ENCODE measurements at regions not wholly inside any gene's neighbourhood (a gene's known extent, or its start where the extent isn't known, plus 50 kb on each side); places are given as distances from the start of the nearest gene placed in this dataset.

DNA sequence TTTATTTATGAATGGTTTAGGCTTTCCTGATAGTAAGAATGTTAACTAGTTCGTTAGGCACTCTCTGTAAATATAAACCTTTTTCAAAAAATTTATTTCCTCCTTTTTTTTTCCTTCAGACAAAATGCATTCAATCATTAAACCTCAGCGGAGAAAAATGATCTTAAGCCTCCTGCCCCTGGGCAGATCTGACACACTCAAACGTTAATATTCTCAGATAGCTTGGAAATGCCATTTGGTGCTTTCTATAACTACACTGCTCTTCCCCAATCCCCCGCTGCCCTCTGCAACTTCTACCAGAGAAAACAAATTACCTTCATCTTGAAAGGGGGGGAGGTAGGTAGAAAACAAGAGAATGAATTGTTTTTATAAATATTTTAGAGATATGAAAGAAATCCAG lies 521.2 kb downstream of the MED13L start:
- DNase-seq = peak; percentile 12

DNA sequence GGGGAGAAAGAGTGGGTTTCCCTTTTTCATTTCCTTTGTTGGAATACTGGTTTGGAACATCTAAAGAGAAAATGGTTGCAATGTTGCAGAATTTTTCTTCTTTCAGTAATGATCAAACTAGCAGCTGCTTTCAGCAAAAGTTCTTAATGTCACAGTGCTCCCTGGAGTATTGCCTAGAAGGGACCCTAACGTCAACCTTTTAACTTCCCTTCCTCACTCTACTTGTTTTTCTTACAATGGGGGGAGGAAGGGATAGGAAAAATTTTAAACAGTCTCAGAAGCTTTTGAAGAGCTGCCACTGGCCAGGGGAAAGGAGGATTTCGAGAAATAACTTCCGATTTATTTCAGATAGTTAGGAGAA lies 521.8 kb downstream of the MED13L start:
- DNase-seq = no peak

DNA sequence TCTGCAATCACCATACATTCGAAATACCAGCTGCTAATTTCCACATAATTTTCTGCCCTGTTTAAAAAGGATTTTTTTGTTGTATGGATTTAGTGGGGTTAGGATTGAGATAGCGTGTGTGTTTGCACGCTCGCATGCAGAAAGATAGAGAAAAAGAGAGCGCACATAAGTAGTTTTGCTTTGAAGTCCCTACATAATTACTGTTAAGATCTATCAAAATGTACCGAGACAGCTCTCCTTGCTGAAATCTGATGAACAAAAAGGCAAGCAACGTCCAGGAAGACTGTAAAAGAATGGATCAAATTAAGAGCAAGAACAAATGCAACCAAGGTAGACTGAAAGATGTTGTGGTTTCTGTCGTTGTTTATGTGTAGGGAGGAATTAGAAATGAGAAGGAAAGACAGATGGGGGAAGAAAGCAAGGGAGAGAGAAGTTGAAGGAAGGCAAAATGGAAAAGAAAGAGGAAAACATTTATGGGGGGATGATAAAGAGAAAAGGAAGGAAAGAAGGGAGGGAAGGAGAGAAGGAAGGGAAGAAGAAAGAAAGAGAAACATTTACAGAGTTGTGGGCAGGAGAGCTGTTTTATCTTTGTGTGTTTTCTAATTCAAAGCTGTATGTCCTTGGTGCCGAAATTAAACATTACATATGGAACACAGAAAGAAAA lies 522.3 kb downstream of the MED13L start:
- no peak for DNase-seq

DNA sequence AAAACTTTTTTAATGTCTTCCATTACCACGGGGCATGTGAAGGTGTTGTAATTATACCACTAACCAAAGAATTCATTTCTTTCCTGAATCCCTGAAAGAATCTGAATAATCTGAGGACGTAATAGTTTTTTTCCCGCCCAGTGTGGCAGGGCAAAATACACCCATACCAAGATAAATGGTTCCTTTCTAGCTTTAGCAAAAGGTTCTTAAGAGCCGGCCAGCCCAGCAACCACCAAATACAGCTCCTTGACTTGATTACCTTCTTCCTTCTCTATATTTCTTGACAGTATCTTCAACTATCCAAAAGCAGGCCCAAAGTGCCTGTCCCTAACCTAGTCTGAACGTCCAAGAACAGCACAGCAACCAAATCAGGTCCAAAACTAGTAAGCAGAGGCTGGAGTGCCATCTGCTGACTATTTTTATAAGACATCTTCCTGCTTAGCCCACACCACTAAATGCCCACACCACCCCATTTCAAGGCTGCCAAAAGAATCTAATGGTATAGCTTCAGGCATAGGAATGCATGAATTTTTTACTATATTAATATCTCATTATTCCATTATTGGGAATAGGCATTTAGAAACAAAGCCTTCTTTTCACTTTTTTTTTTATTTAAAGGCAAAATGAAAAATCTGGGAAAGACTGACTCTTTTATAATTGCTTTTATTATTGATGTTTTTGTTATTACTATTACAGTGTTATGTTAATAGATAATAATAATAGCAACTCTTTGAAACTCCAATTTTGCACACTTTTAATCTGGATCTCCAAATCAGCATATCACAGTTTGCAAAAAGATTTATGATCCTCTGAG lies 524.4 kb downstream of the MED13L start:
- peak; percentile 78 for DNase-seq

DNA sequence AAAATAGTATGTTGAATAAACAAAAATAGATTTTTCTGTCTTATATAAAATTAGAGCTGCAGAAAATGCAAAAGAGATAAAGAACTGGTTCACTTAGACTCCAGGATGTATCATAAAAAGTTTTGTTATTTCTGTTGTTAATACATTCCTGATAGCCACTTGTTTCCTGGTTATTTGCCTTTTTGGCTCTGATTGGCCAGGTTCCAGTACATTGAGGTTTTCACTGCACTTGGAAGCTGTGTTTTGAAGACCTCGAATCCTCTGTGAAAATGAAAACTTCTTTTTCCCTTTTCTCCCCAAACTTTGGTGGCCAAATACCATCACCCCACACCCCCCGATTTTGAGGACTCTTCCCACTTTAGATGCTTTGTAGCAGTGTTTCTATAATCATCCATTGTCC lies 525.3 kb downstream of the MED13L start:
- no peak for DNase-seq

DNA sequence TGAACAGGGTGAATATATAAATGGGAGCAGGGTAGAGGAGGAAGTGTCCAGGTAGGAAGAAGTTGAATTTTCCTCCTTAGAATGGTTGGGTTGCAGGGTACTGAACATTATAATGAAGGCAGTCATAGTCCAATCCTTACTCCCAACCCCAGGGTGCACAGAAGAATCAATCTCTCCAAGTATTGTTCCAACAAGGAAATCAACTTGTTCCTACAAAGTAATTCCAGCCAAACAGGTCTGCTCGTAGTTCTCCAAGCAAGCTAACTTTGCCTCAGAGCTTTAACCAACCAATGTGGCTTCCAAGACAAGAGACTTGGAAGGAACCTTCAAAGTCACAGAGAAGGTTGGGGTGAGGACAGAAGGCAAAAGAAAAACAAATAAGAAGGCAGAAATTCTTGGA lies 527.2 kb downstream of the MED13L start:
- DNase-seq = no peak

DNA sequence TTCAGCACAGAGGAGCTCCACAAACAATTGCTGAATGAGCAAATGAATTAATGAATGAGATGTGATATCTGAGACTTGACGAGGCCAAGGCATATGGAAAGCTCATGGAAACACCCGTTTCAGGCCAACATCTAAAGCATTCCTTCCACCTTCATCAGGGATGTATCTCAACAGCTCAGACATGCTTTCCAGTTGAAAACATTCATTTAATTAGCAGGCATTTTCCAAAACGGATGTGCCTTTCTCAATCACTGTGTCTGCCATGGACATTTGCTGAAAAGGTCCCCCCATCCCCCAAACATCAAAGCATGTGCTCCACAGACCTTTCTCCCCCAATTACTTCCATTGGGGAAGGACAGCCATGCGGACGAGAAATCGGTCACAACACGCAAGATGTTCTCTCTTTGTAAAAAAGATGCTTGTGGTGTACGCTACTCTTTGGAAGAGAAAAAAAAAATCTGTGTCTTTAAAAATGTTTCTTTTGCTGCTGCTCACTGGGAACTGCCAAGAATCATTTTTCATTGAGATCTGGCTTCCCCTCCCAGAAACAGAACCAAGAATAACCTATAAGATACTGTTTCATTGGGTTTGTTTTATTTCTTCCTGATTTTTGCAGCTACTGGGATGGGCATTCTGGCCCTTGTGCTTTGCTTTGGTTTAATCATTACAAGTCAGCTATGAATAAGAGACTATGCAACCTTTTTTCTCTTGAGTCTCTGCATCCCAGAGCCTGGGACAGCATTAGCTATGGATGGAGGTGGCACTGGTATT lies 528.2 kb downstream of the MED13L start:
- DNase-seq = no peak

DNA sequence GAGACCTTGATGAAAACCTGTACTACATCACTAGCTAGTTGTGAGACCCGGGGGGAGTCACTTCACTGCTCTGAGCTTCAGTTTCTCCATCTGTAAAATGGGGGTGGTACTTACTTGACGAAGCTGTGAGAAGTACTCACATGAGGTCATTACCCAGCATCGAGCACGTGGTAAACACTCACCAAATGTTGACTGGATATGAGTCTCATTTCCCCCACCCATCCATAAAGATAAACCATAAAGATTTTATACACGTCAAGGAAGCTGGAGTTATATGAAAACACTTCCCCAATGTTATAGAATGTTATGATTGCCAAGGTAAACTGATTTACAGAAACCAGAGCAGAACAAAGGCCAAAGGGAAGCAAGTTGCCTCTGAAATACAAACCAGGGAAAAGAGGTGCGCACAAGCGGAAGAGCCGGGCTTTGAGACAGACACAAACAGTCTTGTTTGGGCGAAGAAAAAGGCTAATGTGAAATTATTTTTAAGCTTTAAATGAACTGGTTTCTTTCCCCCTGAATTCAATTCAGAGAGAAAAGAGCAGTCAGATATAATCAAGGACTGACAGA lies 536.8 kb downstream of the MED13L start:
- DNase-seq = no peak

DNA sequence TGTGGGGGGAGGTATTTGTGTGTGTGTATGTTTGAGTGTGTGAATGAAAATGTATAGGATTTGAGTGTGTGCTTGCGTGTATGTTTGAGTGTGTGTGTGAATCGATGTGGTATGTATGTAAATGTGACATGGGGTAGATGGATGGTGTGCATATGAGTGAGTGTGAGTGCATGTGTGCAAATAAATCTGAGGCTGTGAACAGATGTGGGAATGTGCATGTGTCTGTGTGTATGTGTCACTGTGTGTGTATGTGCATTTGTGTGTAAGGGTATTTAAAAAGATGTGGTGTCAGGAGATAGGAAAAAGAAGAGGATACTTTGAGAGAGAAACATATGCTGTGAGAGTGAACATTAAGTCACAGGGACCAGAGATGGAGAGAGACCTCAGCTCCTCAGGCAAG lies 539.6 kb downstream of the MED13L start:
- DNase-seq = no peak

DNA sequence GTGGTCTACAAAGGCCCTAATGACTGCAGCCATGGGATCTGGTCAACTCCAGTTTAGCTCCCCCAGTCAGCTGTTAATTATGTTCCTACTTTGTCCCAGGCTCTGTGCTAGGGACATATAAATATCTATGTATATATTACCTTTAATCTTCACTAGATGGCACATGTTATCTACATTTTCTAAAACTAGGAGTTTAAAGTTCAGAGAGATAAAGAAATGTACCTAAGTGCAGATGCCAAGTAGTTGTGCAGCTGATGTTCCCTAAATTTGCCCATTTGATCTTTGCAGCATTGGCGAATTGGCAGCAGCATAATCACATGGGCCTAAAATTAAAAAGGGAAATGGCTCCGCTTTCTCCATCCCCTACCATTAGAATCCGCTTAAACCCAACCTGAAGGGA lies 541.1 kb downstream of the MED13L start:
- no peak for DNase-seq

DNA sequence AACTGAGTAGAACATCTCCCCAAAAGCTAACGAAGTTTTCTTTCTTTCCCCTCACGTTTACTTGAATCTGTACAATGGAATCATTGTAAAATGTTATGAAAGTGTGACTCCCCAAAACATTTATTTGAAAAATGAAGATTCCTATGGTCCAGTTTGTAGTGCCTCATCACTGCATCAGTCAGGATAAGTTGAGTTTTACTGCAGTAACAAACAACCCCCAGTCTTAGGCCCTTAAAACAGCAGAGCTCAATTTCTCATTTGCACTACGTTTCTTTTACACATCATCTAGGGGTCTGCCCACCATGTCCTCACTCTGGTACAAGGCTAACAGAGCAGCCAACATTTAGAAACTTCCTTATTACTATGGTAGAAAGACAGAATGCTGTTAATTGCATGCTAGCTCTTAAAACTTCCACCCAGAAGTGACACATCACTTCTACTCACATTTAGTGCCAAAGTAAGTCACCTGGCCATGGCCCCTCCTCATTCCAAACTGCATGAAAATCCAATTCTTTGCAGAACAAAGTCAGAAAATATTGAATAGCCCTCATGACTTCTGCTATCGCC lies 546.4 kb downstream of the MED13L start:
- no peak for DNase-seq

DNA sequence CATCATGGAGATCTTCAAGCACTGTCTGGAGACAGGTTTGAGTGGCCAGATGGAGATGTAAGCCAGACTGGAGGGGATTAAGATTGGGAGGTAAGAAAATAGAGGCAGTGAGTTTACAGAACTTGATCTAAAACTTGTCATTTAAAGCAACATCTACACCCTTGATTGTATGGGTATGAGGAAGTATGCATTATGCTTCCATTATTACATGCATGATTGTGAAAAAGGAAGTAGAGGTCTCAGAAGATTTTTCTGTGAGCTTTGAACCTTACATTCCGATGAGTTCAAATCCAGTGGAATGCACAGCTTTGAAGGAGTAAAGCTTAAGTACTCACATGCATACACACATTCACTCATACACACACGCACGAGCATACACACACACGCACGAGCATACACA lies 550.8 kb downstream of the MED13L start:
- no peak for DNase-seq

DNA sequence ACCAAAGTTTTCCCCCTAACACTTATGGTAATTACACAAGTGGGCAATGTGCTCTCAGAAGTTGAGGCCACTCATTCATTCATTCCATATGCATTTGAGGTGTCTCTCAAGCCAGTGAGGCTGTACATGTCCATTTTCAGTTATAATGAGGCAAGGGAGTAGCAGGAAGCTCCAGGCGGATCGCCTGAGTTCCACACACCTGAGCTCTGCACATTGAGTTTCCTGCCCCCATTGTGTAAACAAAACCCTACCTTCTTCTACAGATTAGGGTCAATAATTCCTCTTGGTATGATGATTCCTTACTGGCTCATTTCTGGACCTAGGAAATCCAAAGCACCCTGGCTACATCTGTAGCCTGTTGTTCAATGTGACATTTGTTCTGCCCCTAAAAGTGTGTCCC lies 555.3 kb downstream of the MED13L start:
- no peak for DNase-seq

DNA sequence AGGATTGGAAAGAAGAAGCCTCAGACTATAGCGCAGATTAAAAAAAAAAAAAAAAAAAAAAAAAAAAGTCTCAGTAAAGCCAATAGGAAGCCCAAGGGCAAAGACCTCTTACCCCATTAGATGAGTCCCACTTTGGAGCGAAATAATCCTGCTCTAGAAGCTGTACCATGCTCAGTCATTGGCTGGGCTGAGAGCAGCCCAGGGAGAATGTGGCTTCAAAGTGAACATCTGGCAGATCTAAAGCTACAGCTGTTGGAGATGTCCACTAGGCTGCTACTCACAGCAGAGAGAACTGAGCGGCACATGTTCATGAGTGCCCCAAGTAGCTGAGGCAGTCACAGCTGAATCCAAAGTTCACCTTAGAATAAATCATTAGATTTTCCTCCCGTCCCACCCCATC lies 560.9 kb downstream of the MED13L start:
- no peak for DNase-seq

DNA sequence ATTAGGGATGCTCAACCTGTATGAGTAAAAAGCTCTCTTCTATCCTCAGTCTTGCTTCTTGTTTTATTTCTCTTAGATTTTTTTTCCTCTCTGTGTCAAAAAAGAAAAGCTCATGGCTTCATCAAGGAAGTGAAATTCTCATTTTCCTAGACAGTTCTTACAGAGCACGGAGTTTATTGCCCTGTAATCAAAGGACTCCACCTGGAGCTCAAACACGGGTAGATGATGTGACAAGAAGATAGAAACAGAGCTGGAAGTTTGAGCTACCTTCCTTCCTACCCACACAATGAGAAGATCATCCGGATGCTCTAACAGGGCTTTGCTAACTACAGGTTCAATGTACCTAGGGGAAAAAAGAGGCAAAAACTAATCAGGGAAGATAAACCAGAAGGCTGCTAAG lies 564.8 kb downstream of the MED13L start:
- no peak for DNase-seq

DNA sequence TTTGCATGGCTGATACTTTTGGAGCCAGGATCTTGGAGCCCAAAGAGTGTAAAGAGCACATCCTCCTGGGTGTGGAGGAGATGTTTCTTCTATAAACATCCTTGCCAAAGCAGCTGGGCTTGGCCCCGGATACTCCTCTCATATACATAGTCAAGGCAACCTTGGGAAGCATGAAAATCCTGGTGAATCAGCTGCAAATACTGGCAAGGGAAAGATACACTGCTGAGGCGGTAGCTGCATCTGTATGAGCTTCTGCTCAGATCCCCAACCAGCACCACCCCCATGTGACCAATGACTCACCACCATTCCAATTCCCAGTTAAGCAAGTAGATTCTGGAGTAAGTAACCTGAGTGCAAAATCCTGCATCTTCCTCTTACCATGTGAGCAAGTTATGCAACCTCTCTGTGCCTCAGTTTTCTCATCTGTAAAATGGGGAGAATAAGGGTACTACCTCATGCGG lies 567.4 kb downstream of the MED13L start:
- DNase-seq = peak; percentile 74

DNA sequence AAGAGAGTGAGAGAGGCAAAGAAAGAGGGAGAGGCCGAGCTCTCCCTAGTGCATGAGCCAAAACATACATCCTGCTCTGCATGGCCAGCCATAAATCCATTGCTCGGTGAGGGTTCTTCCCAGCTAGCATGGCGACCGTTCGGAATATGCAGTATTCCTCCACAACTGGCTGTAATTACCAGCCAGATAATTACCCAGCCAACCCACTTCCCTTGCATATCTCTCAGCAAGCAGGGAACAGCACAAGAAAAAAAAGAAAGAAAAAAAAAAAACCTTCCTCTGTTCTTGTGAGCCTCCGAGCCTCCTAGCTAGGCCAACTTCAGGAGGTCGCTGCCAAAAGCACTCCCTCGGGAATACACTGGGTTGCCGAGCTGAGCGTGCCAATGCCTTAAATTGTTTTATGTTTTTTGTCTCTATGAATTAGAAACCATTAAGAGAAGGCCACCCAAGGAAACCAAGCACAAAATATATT lies 567.9 kb downstream of the MED13L start:
- DNase-seq = peak; percentile 82

DNA sequence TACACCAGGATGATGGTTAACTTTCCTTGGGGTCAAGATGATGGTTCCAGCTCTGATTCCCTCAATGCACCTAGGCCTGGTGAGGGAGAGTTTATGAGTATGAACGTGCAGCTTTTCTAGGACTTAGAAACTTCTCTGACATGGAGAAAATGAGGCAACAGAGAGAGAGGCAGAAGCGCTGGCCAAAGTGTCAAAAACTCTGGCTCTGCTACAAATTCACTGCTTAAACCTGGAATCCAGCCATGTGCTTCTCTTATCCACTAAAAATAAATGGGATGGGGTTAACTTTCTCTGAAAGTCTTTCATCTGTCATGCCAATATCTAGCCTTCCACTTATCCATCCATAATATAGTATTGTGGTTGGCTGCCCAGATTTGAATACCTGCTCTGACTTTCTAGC lies 568.7 kb downstream of the MED13L start:
- peak; percentile 59 for DNase-seq

DNA sequence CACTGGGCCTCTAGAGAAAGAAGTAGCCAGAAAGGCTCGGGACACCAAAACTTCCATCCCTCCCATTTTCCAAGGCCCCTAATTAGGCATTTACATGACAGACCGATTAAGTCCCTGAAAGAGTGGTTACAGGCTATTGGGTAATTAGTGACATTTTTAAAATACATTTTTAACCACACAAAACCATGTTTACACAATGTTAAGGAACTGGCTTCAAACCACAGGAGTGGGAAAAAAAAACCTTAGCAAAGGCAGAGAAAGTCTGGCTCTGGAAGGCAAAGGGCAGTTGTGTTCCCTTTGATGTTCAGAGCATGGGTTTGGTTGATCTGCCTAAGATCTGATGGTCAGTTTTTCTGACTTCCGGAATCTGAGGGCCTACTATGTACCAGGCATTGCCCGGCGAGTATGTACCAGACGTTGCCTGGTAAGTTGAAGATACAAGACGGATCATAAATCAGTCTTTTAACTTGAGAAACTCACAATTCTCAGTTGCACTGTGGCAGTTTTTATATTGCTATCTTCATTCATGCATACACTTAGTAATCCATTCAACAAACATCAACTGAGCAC lies 576.5 kb downstream of the MED13L start:
- DNase-seq = no peak

DNA sequence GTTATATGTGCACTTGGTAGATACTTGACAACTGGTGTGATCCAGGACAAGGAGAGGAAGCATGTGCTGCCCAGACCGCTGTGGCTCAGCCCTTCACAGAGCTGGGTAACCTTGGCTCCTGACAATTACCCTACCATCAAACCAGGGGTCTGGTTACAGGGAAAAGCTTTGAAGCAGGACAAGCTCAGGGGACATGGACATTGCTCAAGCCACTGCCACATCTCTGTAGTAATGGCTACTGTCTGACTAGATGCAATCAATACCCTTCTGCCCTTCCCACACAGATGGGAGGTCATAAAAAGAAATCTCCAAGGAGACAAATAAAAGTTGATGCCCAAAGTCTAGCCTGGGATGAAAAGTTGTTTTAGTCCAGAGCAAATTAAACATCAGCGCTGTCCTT lies 577.4 kb downstream of the MED13L start:
- DNase-seq = no peak

DNA sequence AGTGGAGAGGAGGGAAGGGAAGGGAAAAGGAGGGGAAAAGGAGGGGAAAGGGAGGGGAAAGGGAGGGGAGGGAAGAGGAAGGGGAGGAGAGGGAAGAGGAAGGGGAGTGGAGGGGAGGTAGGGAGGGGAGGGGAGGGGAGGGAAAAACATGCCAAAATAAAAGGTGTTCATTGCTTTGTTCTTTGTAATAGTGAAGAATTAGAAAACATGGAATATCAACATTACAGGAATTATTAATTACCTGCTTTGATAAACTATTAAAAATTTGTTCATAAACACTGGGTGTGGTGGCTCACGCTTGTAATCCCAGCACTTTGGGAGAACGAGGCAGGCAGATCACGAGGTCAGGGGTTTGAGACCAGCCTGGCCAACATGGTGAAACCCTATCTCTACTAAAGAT lies 579.2 kb downstream of the MED13L start:
- no peak for DNase-seq

DNA sequence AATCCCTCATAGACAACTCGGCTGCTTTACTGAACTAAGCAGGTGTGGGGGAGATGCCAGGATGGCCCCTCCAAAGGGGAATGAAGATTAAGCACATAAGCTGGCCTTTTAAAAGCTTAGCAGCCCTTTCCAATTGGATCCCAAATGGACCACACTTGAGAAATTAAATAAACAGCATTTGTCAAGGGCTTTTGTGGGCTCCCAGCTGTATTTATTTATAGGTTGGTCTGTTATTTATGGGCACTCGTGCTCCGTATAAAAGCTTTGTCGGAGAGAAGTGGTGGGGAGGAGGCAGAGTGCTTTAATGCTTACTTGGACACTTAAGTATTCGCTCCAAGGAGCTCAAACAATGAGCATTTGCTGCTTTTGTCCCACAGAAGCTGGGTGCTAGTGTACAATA lies 580.2 kb downstream of the MED13L start:
- DNase-seq = peak; percentile 93

DNA sequence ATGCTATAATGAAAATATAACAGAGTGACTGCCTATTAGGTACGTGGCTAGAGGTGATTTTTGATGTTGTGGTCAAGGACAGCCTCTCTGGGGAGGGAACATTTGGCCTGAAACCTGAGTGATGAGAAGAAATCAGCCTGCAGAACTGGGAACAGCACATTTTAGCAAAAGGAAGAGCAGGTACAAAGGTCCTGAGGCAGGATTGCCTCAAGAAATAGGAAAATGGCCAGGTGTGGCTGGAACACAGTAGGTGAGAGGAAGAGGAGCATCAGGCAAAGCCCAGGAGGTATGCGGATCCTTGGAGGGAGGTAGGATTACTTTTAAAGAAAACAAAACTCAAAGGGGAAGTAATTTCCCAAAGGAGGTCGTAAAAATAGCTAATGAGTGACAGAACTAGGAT lies 582.9 kb downstream of the MED13L start:
- no peak for DNase-seq

Measured in NCI-H1092 treated with DMSO at 0.1 percent for 48 hours (cell line).